GM23338 (cell line): ENCODE measurements at regions not wholly inside any gene's neighbourhood (a gene's known extent, or its start where the extent isn't known, plus 50 kb on each side); places are given as distances from the start of the nearest gene placed in this dataset.

Experiments
- ATAC-seq: fragments of 200-7000 bp; cut with Tn5 transposase; 3 replicates; pipeline ENCODE4 v1.9.1; 2020
- DNase-seq: peaks from one replicate; pipeline ENCODE4 v3.0.0-alpha.2; 2015; ENCODE audit warnings: low spot score
- H2AFZ ChIP-seq: fragments of 200-600 bp; sonication (generic); 2 replicates; pipeline ENCODE4 v1.8.0; 2016; ENCODE audit warnings: antibody characterized with exemption, mild to moderate bottlenecking, moderate library complexity
- H3F3A ChIP-seq: fragments of 200-600 bp; sonication (generic); replicated peaks from 2 replicates; pipeline ENCODE4 v1.8.0; 2017; ENCODE audit warnings: antibody characterized with exemption, mixed run types, low read depth
- H3K27ac ChIP-seq: fragments of 200-600 bp; sonication (generic); 2 replicates; pipeline ENCODE4 v1.6.1; 2016; ENCODE audit warnings: low read depth
- H3K27me3 ChIP-seq: fragments of 200-600 bp; sonication (generic); 2 replicates; pipeline ENCODE4 v1.8.0; 2016; ENCODE audit warnings: mild to moderate bottlenecking, mixed run types, moderate library complexity; ENCODE audit not compliant: insufficient read depth
- H3K36me3 ChIP-seq: fragments of 200-600 bp; sonication (generic); 2 replicates; pipeline ENCODE4 v1.8.0; 2016; ENCODE audit warnings: mild to moderate bottlenecking; ENCODE audit not compliant: insufficient read depth
- H3K4me1 ChIP-seq: fragments of 200-600 bp; sonication (generic); 2 replicates; pipeline ENCODE4 v1.8.0; 2016; ENCODE audit warnings: mild to moderate bottlenecking, moderate library complexity; ENCODE audit not compliant: insufficient read depth
- H3K4me2 ChIP-seq: fragments of 200-600 bp; sonication (generic); 2 replicates; pipeline ENCODE4 v1.7.1; 2017; ENCODE audit warnings: mixed run types
- H3K4me3 ChIP-seq: fragments of 200-600 bp; sonication (generic); 2 replicates; pipeline ENCODE4 v1.6.1; 2016; ENCODE audit warnings: mixed run types
- H3K79me2 ChIP-seq: fragments of 200-600 bp; sonication (generic); replicated peaks from 2 replicates; pipeline ENCODE4 v1.8.0; 2017; ENCODE audit warnings: mild to moderate bottlenecking; ENCODE audit not compliant: insufficient read depth
- H3K9me2 ChIP-seq: fragments of 200-600 bp; sonication (generic); 2 replicates; pipeline ENCODE4 v1.8.0; 2017; ENCODE audit not compliant: insufficient read depth
- H4K20me1 ChIP-seq: fragments of 200-600 bp; sonication (generic); replicated peaks from 2 replicates; pipeline ENCODE4 v1.8.0; 2017; ENCODE audit warnings: mild to moderate bottlenecking; ENCODE audit not compliant: insufficient read depth
- H3K27ac Mint-ChIP-seq: 2 replicates; pipeline ENCODE4 v1.8.0; 2020; ENCODE audit warnings: inconsistent platforms, mild to moderate bottlenecking, moderate library complexity, mixed read lengths
- H3K27me3 Mint-ChIP-seq: 3 replicates; pipeline ENCODE4 v1.8.0; 2022; ENCODE audit warnings: low read depth, mild to moderate bottlenecking, moderate library complexity, mixed read lengths, inconsistent platforms; ENCODE audit not compliant: insufficient read depth, poor library complexity
- H3K36me3 Mint-ChIP-seq: 3 replicates; pipeline ENCODE4 v1.8.0; 2021; ENCODE audit warnings: low read depth, mild to moderate bottlenecking, inconsistent platforms, moderate library complexity, mixed read lengths
- H3K4me1 Mint-ChIP-seq: 3 replicates; pipeline ENCODE4 v1.8.0; 2020; ENCODE audit warnings: mild to moderate bottlenecking, inconsistent platforms, mixed read lengths
- H3K4me3 Mint-ChIP-seq: 3 replicates; pipeline ENCODE4 v1.8.0; 2021; ENCODE audit warnings: moderate library complexity, mild to moderate bottlenecking, inconsistent platforms, mixed read lengths
- H3K9me3 Mint-ChIP-seq: 3 replicates; pipeline ENCODE4 v1.8.0; 2020; ENCODE audit warnings: moderate library complexity, mild to moderate bottlenecking, inconsistent platforms, mixed read lengths
- CREB1 ChIP-seq: fragments of 250-450 bp; sonication (Bioruptor Pico); IDR thresholded peaks from 2 replicates; pipeline ENCODE4 v1.5.0; 2020; ENCODE audit warnings: low read depth, mild to moderate bottlenecking, moderate library complexity
- EZH2 ChIP-seq: fragments of 200-600 bp; sonication (generic); IDR thresholded peaks from one replicate; pipeline ENCODE4 v1.8.0; 2017; ENCODE audit warnings: antibody characterized with exemption, mild to moderate bottlenecking, low read depth; ENCODE audit not compliant: unreplicated experiment
- POLR2AphosphoS5 ChIP-seq: IDR thresholded peaks from 2 replicates; pipeline ENCODE4 v1.6.1; 2016; ENCODE audit warnings: antibody characterized with exemption, low read depth
- TF ChIP-seq, protein P1 (sequence below): fragments of 250-450 bp; sonication (Bioruptor Pico); IDR thresholded peaks from 2 replicates; pipeline ENCODE4 v1.5.0; 2020; ENCODE audit warnings: mild to moderate bottlenecking, moderate library complexity
- TF ChIP-seq, protein P2 (sequence below), 2 experiments: fragments of 200-600 bp in 1 of 2; sonication (generic) in 1 of 2; conservative IDR thresholded peaks; 2 replicates each; pipeline versions ENCODE4 v1.5.1 to v1.6.1; 2016 to 2017; ENCODE audit warnings: antibody characterized with exemption in 2 of 2, low read depth in 2 of 2, mild to moderate bottlenecking in 2 of 2, moderate library complexity in 1 of 2
- TF ChIP-seq, protein P3 (sequence below): IDR thresholded peaks from 2 replicates; pipeline ENCODE4 v1.6.1; 2016; ENCODE audit warnings: antibody characterized with exemption

DNA sequence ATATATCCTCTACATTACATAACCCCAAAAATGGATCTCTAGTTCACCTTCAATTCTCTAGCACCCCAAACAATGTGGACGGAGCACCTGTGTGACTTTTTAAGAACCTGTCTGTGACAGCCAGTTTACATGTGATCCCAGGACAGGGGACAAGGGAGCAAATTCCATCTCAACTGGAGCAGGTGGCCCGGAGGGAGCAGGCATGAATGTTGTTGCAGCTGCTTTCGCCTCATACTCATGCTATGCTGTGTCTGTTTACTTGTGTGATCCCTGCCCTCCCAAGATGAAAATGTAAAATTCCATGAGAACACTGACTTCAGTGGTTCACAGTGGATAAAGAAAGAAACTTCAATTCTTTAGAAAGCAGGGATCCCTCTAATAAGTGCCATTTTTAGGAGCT, 600.3 kb downstream of the CDH26 start (continued):
- TF ChIP-seq, protein P1, sequence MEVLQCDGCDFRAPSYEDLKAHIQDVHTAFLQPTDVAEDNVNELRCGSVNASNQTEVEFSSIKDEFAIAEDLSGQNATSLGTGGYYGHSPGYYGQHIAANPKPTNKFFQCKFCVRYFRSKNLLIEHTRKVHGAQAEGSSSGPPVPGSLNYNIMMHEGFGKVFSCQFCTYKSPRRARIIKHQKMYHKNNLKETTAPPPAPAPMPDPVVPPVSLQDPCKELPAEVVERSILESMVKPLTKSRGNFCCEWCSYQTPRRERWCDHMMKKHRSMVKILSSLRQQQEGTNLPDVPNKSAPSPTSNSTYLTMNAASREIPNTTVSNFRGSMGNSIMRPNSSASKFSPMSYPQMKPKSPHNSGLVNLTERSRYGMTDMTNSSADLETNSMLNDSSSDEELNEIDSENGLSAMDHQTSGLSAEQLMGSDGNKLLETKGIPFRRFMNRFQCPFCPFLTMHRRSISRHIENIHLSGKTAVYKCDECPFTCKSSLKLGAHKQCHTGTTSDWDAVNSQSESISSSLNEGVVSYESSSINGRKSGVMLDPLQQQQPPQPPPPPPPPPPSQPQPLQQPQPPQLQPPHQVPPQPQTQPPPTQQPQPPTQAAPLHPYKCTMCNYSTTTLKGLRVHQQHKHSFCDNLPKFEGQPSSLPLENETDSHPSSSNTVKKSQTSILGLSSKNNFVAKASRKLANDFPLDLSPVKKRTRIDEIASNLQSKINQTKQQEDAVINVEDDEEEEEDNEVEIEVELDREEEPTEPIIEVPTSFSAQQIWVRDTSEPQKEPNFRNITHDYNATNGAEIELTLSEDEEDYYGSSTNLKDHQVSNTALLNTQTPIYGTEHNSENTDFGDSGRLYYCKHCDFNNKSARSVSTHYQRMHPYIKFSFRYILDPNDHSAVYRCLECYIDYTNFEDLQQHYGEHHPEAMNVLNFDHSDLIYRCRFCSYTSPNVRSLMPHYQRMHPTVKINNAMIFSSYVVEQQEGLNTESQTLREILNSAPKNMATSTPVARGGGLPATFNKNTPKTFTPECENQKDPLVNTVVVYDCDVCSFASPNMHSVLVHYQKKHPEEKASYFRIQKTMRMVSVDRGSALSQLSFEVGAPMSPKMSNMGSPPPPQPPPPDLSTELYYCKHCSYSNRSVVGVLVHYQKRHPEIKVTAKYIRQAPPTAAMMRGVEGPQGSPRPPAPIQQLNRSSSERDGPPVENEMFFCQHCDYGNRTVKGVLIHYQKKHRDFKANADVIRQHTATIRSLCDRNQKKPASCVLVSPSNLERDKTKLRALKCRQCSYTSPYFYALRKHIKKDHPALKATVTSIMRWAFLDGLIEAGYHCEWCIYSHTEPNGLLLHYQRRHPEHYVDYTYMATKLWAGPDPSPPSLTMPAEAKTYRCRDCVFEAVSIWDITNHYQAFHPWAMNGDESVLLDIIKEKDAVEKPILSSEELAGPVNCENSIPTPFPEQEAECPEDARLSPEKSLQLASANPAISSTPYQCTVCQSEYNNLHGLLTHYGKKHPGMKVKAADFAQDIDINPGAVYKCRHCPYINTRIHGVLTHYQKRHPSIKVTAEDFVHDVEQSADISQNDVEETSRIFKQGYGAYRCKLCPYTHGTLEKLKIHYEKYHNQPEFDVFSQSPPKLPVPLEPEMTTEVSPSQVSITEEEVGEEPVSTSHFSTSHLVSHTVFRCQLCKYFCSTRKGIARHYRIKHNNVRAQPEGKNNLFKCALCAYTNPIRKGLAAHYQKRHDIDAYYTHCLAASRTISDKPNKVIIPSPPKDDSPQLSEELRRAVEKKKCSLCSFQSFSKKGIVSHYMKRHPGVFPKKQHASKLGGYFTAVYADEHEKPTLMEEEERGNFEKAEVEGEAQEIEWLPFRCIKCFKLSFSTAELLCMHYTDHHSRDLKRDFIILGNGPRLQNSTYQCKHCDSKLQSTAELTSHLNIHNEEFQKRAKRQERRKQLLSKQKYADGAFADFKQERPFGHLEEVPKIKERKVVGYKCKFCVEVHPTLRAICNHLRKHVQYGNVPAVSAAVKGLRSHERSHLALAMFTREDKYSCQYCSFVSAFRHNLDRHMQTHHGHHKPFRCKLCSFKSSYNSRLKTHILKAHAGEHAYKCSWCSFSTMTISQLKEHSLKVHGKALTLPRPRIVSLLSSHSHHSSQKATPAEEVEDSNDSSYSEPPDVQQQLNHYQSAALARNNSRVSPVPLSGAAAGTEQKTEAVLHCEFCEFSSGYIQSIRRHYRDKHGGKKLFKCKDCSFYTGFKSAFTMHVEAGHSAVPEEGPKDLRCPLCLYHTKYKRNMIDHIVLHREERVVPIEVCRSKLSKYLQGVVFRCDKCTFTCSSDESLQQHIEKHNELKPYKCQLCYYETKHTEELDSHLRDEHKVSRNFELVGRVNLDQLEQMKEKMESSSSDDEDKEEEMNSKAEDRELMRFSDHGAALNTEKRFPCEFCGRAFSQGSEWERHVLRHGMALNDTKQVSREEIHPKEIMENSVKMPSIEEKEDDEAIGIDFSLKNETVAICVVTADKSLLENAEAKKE (CRISPR knock-in tag) = no peak
- TF ChIP-seq EZH2 (no peak), POLR2AphosphoS5 (no peak)

DNA sequence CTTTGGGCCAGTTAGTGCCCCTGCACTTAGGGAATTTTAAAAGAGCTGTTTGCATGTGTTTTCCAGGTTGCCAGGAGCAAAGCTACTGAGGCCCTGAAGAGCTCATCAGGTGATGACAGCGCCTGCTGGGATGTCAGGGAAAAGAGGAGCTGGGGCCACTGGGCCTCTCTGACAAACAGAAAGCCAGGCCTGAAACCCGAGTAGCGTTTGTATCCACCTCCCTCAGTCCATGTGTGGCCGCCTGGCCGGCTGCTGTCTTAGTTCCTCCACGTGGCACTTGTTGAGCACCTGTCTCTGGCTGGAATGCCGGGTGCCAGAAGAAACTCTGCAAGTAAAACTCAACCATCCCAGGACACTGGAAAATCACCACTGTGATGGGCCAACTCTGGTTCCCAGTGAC, 601.2 kb downstream of the CDH26 start:
- Mint-ChIP-seq H3K27me3 (peaks cover 3% of the 10 kb centered on the region), H3K4me3 (no peak overlapping the region), H3K9me3 (no peaks in the 10 kb centered on the region), H3K27ac (no peak overlapping the region), H3K4me1 (peaks cover 26% of the 10 kb centered on the region), H3K36me3 (no peaks in the 10 kb centered on the region; the same call in 2 of the 3 replicates)
- no peaks in the 10 kb centered on the region for H3K36me3 ChIP-seq
- DNase-seq (peak; percentile 35), ATAC-seq (peak; percentile 83)
- no peaks in the 10 kb centered on the region for H3F3A ChIP-seq
- H3K4me2 ChIP-seq = no peak overlapping the region
- no peaks in the 10 kb centered on the region for H3K4me1 ChIP-seq
- H3K9me2 ChIP-seq = no peaks in the 10 kb centered on the region
- no peaks in the 10 kb centered on the region for H3K27me3 ChIP-seq
- H3K4me3 ChIP-seq = no peak overlapping the region
- H2AFZ ChIP-seq = no peak overlapping the region
- no peaks in the 10 kb centered on the region for H4K20me1 ChIP-seq
- H3K79me2 ChIP-seq = no peaks in the 10 kb centered on the region
- H3K27ac ChIP-seq = no peak overlapping the region
- TF ChIP-seq, protein P2, sequence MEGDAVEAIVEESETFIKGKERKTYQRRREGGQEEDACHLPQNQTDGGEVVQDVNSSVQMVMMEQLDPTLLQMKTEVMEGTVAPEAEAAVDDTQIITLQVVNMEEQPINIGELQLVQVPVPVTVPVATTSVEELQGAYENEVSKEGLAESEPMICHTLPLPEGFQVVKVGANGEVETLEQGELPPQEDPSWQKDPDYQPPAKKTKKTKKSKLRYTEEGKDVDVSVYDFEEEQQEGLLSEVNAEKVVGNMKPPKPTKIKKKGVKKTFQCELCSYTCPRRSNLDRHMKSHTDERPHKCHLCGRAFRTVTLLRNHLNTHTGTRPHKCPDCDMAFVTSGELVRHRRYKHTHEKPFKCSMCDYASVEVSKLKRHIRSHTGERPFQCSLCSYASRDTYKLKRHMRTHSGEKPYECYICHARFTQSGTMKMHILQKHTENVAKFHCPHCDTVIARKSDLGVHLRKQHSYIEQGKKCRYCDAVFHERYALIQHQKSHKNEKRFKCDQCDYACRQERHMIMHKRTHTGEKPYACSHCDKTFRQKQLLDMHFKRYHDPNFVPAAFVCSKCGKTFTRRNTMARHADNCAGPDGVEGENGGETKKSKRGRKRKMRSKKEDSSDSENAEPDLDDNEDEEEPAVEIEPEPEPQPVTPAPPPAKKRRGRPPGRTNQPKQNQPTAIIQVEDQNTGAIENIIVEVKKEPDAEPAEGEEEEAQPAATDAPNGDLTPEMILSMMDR (conservative IDR thresholded peaks at IDR 0.05; ENCODE audit: low read depth in 2 of 2) = no peak
- TF ChIP-seq, protein P3, sequence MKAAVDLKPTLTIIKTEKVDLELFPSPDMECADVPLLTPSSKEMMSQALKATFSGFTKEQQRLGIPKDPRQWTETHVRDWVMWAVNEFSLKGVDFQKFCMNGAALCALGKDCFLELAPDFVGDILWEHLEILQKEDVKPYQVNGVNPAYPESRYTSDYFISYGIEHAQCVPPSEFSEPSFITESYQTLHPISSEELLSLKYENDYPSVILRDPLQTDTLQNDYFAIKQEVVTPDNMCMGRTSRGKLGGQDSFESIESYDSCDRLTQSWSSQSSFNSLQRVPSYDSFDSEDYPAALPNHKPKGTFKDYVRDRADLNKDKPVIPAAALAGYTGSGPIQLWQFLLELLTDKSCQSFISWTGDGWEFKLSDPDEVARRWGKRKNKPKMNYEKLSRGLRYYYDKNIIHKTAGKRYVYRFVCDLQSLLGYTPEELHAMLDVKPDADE = no peak
- TF ChIP-seq CREB1 (CRISPR knock-in tag) (no peak), POLR2AphosphoS5 (no peak)
